ENCODE measurements at regions not wholly inside any gene's neighbourhood (a gene's known extent, or its start where the extent isn't known, plus 50 kb on each side); places are given as distances from the start of the nearest gene placed in this dataset.

DNA sequence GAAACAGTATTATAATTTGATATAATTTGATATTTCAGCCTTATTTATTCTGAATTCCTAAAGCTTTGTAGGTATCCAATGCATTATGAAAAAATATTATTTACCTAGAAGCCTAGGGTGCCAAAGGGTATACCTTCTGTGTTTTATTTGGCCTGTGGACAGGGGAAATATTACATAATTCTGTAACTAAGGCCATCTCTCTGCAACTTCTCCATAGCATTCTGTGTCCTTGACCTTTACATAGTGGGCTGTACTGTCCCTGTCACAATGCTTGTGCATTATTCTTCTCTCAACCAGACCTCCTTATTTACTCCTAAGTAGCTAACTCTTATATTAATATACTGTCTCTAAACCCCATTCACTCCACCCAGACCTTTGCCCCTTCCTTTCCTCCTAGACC, 57.0 kb upstream of the RANBP6 start:
- H3K4me3 ChIP-seq (ENCODE audit: extremely low read depth in 1 of 4, insufficient read depth in 2 of 4, low read depth in 3 of 4, low read length in 4 of 4) = no peak overlapping the region
- no peak overlapping the region for H3K18ac ChIP-seq (ENCODE audit: extremely low read depth, low read length)
- H2BK5ac ChIP-seq (ENCODE audit: low read depth, low read length) = no peak overlapping the region
- H3K4ac ChIP-seq (replicated peaks; ENCODE audit: insufficient read length, low read depth, low read length) = no peak overlapping the region
- no peak overlapping the region for H2BK12ac ChIP-seq (ENCODE audit: low read depth, low read length)
- H3K9me3 ChIP-seq (ENCODE audit: insufficient read depth in 2 of 2, low read depth in 1 of 2, low read length in 1 of 2) = peaks cover 0 to 6% of the 10 kb centered on the region in 2 experiments; a peak in 1 of 4 replicates
- H2BK15ac ChIP-seq (ENCODE audit: low read length) = no peak overlapping the region
- H3K23ac ChIP-seq (ENCODE audit: insufficient read length) = no peak overlapping the region
- H3K4me2 ChIP-seq (ENCODE audit: insufficient read depth in 1 of 2, low read depth in 2 of 2, low read length in 2 of 2) = no peak overlapping the region
- no peak overlapping the region for H4K5ac ChIP-seq (ENCODE audit: insufficient read length, low read depth, low read length)
- DNase-seq (ENCODE audit: low read depth in 1 of 2, low spot score in 2 of 2) (no peak), FAIRE-seq (no peak)
- no peaks in the 10 kb centered on the region for H3K79me2 ChIP-seq (ENCODE audit: control insufficient read depth in 1 of 2, insufficient read depth in 2 of 2, low read length in 2 of 2)
- TF ChIP-seq TCF12 (IDR thresholded peaks at IDR 0.05; ENCODE audit: low read depth, low read length) (no peak), TAF7 (optimal IDR thresholded peaks at IDR 0.05; ENCODE audit: borderline replicate concordance, low read depth, low read length) (no peak), KDM4A (IDR thresholded peaks at IDR 0.05; ENCODE audit: low read depth, low read length, severe bottlenecking) (no peak)
- TF ChIP-seq, protein P1, sequence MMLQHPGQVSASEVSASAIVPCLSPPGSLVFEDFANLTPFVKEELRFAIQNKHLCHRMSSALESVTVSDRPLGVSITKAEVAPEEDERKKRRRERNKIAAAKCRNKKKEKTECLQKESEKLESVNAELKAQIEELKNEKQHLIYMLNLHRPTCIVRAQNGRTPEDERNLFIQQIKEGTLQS (IDR thresholded peaks at IDR 0.05; ENCODE audit: insufficient read depth, low read depth, low read length) = no peak
- POLR2A ChIA-PET (ENCODE audit: partially characterized antibody) = no interaction called here
- H3K27ac ChIP-seq (ENCODE audit: low read depth, low read length) = no peak overlapping the region
- no peaks in the 10 kb centered on the region for H3K4me1 ChIP-seq (replicated peaks in 1 of 4; ENCODE audit: control insufficient read depth in 3 of 4, insufficient read depth in 4 of 4, low read length in 3 of 4)
- no peak overlapping the region for H3K9ac ChIP-seq (replicated peaks in 1 of 4; ENCODE audit: extremely low read depth in 1 of 4, low read depth in 3 of 4, low read length in 3 of 4)
- H4K91ac ChIP-seq (replicated peaks; ENCODE audit: insufficient read length, low read length) = no peak overlapping the region
- no peak overlapping the region for H3K56ac ChIP-seq (replicated peaks; ENCODE audit: insufficient read length, low read depth, low read length)
- H3K36me3 ChIP-seq (ENCODE audit: control insufficient read depth in 2 of 4, insufficient read depth in 4 of 4, low read length in 3 of 4) = no peaks in the 10 kb centered on the region
- CTCF ChIA-PET (ENCODE audit: partially characterized antibody) = interaction anchor here (1.2 to 1.9 kb wide), 3 partner anchors 18 to 186 kb away, joined by 5 read pairs; no protein-coding TSS in a partner anchor
- H2BK20ac ChIP-seq (ENCODE audit: low read length) = no peak overlapping the region
- H2BK120ac ChIP-seq (replicated peaks; ENCODE audit: low read depth, low read length) = no peak overlapping the region
- H2AK5ac ChIP-seq (ENCODE audit: low read depth, low read length) = no peak overlapping the region
- H3K27me3 ChIP-seq (replicated peaks in 1 of 4; ENCODE audit: control insufficient read depth in 3 of 4, extremely low read depth in 1 of 4, insufficient read depth in 3 of 4, low read length in 3 of 4) = no peaks in the 10 kb centered on the region
- no peaks in the 10 kb centered on the region; the same call in 1 of the 2 replicates for H3K23me2 ChIP-seq (ENCODE audit: low read depth, low read length)
- no peak overlapping the region for H4K8ac ChIP-seq (ENCODE audit: extremely low read depth, insufficient read depth, low read length)
- H3K79me1 ChIP-seq (ENCODE audit: low read depth, low read length) = no peaks in the 10 kb centered on the region
- no peak overlapping the region for H2AFZ ChIP-seq (ENCODE audit: low read length)
- no peak overlapping the region for H3K14ac ChIP-seq (ENCODE audit: insufficient read length)
- no peaks in the 10 kb centered on the region for H4K20me1 ChIP-seq (replicated peaks in 1 of 2; ENCODE audit: control insufficient read depth in 1 of 2, insufficient read depth in 2 of 2, low read length in 2 of 2)

Data from H1 (cell line).